Liver (tissue), 8 donors: ENCODE measurements at regions not wholly inside any gene's neighbourhood (a gene's known extent, or its start where the extent isn't known, plus 50 kb on each side); places are given as distances from the start of the nearest gene placed in this dataset.
"Not testable (repeated sequence)": the region's sequence is repeated elsewhere in the genome, so short reads cannot be mapped to it uniquely, and the experiment has no call there.

Source experiments
- DNase-seq: peaks from one replicate; pipeline ENCODE4 v3.0.0-alpha.2; 2017; ENCODE audit warnings: low spot score
- H3K27ac ChIP-seq, 2 donors: one replicate each; pipeline ENCODE4 v1.7.0; 2013; ENCODE audit warnings: inconsistent platforms in 2 of 2, low read length in 2 of 2, control low read depth in 1 of 2, low read depth in 1 of 2, mild to moderate bottlenecking in 1 of 2
- H3K27me3 ChIP-seq, 4 donors: one replicate each; pipeline versions ENCODE4 v1.6.1 to v1.7.0; 2013; ENCODE audit warnings: low read length in 3 of 4, inconsistent platforms in 1 of 4, mild to moderate bottlenecking in 1 of 4, moderate library complexity in 1 of 4; ENCODE audit not compliant: control insufficient read depth in 4 of 4, insufficient read depth in 4 of 4
- H3K36me3 ChIP-seq, 4 donors: one replicate each; pipeline versions ENCODE4 v1.6.1 to v1.7.0; 2013; ENCODE audit warnings: low read length in 3 of 4, mild to moderate bottlenecking in 3 of 4, low read depth in 1 of 4, moderate library complexity in 1 of 4; ENCODE audit not compliant: control insufficient read depth in 4 of 4, insufficient read depth in 3 of 4
- H3K4me1 ChIP-seq, 4 donors: one replicate each; pipeline versions ENCODE4 v1.6.1 to v1.7.0; 2013; ENCODE audit warnings: low read length in 3 of 4, mild to moderate bottlenecking in 3 of 4, moderate library complexity in 1 of 4; ENCODE audit not compliant: control insufficient read depth in 4 of 4, insufficient read depth in 4 of 4
- H3K4me3 ChIP-seq, 3 donors: one replicate each; pipeline versions ENCODE4 v1.6.1 to v1.7.0; 2013; ENCODE audit warnings: low read length in 3 of 3, control low read depth in 1 of 3, low read depth in 1 of 3, mild to moderate bottlenecking in 1 of 3
- H3K9ac ChIP-seq, 2 donors: one replicate each; pipeline ENCODE4 v1.7.0; 2013; ENCODE audit warnings: low read length in 2 of 2, mild to moderate bottlenecking in 2 of 2, moderate library complexity in 2 of 2, control low read depth in 1 of 2, low read depth in 1 of 2
- H3K9me3 ChIP-seq, 4 donors: one replicate each; pipeline versions ENCODE4 v1.6.1 to v1.7.0; 2013; ENCODE audit warnings: low read length in 3 of 4; ENCODE audit not compliant: control insufficient read depth in 4 of 4
- CTCF ChIP-seq: fragments of 150-350 bp; IDR thresholded peaks from 2 replicates; pipeline ENCODE4 v1.5.1; 2017; ENCODE audit warnings: improper control_type of control experiment, low read depth, low read length; ENCODE audit not compliant: missing input control
- FOXA1 ChIP-seq: IDR thresholded peaks from 2 replicates; pipeline ENCODE4 v1.6.1; 2016; ENCODE audit warnings: antibody characterized with exemption
- FOXA2 ChIP-seq: IDR thresholded peaks from 2 replicates; pipeline ENCODE4 v1.6.1; 2016; ENCODE audit warnings: antibody characterized with exemption
- GABPA ChIP-seq, 2 donors: IDR thresholded peaks in 1 of 2; conservative IDR thresholded peaks in 1 of 2; 2 replicates each; pipeline ENCODE4 v1.6.1; 2016; ENCODE audit warnings: antibody characterized with exemption in 2 of 2, mild to moderate bottlenecking in 1 of 2, moderate library complexity in 1 of 2
- HNF4A ChIP-seq, 2 donors: conservative IDR thresholded peaks; 2 replicates each; pipeline ENCODE4 v1.6.1; 2016; ENCODE audit warnings: antibody characterized with exemption in 2 of 2, mild to moderate bottlenecking in 2 of 2
- HNF4G ChIP-seq: IDR thresholded peaks from 2 replicates; pipeline ENCODE4 v1.6.1; 2016; ENCODE audit warnings: antibody characterized with exemption
- JUND ChIP-seq, 2 donors: IDR thresholded peaks; 2 replicates each; pipeline ENCODE4 v1.6.1; 2016; ENCODE audit warnings: antibody characterized with exemption in 2 of 2
- MAX ChIP-seq: IDR thresholded peaks from 2 replicates; pipeline ENCODE4 v1.6.1; 2016; ENCODE audit warnings: antibody characterized with exemption
- NR2F2 ChIP-seq: IDR thresholded peaks from 2 replicates; pipeline ENCODE4 v1.6.1; 2016; ENCODE audit warnings: antibody characterized with exemption
- RAD21 ChIP-seq, 2 donors: IDR thresholded peaks; 2 replicates each; pipeline ENCODE4 v1.6.1; 2016; ENCODE audit warnings: antibody characterized with exemption in 2 of 2, mild to moderate bottlenecking in 2 of 2
- REST ChIP-seq: IDR thresholded peaks from 2 replicates; pipeline ENCODE4 v1.6.1; 2016; ENCODE audit warnings: antibody characterized with exemption, mild to moderate bottlenecking
- RXRA ChIP-seq, 2 donors: IDR thresholded peaks; 2 replicates each; pipeline ENCODE4 v1.6.1; 2017 to 2018; ENCODE audit warnings: antibody characterized with exemption in 2 of 2, mild to moderate bottlenecking in 1 of 2
- SP1 ChIP-seq: IDR thresholded peaks from 2 replicates; pipeline ENCODE4 v1.6.1; 2018; ENCODE audit warnings: antibody characterized with exemption, mild to moderate bottlenecking
- TAF1 ChIP-seq: conservative IDR thresholded peaks from 2 replicates; pipeline ENCODE4 v1.6.1; 2016; ENCODE audit warnings: antibody characterized with exemption, mild to moderate bottlenecking
- YY1 ChIP-seq: IDR thresholded peaks from 2 replicates; pipeline ENCODE4 v1.6.1; 2016; ENCODE audit warnings: antibody characterized with exemption, mild to moderate bottlenecking
- ZBTB33 ChIP-seq: IDR thresholded peaks from 2 replicates; pipeline ENCODE4 v1.6.1; 2016; ENCODE audit warnings: antibody characterized with exemption
- WGBS: extraction: QIAGEN DNeasy Blood & Tissue Kit; methylation state at CpG from one replicate; pipeline ENCODE4 v1.1.7; 2013; 5-methylcytosine and 5-hydroxymethylcytosine counted together
- donor health status: healthy.
- donor health status: healthy.
- donor health status: healthy.
- donor health status: healthy.
- donor health status: healthy.

GRCh38 chr3:176839466-176839865 lies 357.8 kb downstream of the TBL1XR1 start (continued):
- TF ChIP-seq CTCF (no peak), HNF4G (no peak), NR2F2 (no peak), HNF4A (conservative IDR thresholded peaks at IDR 0.05) (no peak), YY1 (no peak), RAD21 (IDR thresholded peaks at IDR 0.05) (no peak), GABPA (IDR thresholded peaks at IDR 0.05 in 1 of 2, conservative IDR thresholded peaks at IDR 0.05 in 1 of 2) (no peak), FOXA2 (no peak), TAF1 (no peak), RXRA (IDR thresholded peaks at IDR 0.05) (no peak)

- H3K4me3 ChIP-seq, H3K27ac ChIP-seq, H3K9me3 ChIP-seq, H3K4me1 ChIP-seq, DNase-seq, H3K9ac ChIP-seq, H3K36me3 ChIP-seq, H3K27me3 ChIP-seq: not testable (repeated sequence)
- WGBS: 91% methylated on average over 15 of the region's 15 CpGs
Observed at GRCh38 chr3:176827244-176827643, 370.0 kb downstream of the TBL1XR1 start.

- WGBS: 29% methylated on average over 3 of the region's 3 CpGs
- Histone ChIP-seq H3K4me3 (no peak overlapping the region), H3K9me3 (no peaks in the 10 kb centered on the region), H3K27me3 (no peaks in the 10 kb centered on the region), H3K4me1 (no peaks in the 10 kb centered on the region), H3K27ac (no peak overlapping the region), H3K9ac (no peak overlapping the region), H3K36me3 (no peaks in the 10 kb centered on the region)
- DNase-seq: no peak
- no peak for TF ChIP-seq RAD21 (IDR thresholded peaks at IDR 0.05)
- no peak for TF ChIP-seq REST
- TF ChIP-seq ZBTB33: no peak
- no peak for TF ChIP-seq SP1
- no peak for TF ChIP-seq HNF4A (conservative IDR thresholded peaks at IDR 0.05)
- no peak for TF ChIP-seq GABPA (IDR thresholded peaks at IDR 0.05 in 1 of 2, conservative IDR thresholded peaks at IDR 0.05 in 1 of 2)
- TF ChIP-seq HNF4G: no peak
- no peak for TF ChIP-seq TAF1
- no peak for TF ChIP-seq FOXA1
- no peak for TF ChIP-seq NR2F2
- no peak for TF ChIP-seq RXRA (IDR thresholded peaks at IDR 0.05)
- TF ChIP-seq FOXA2: no peak
- TF ChIP-seq JUND (IDR thresholded peaks at IDR 0.05): no peak
- no peak for TF ChIP-seq CTCF
- TF ChIP-seq MAX: no peak
- no peak for TF ChIP-seq YY1
Observed at GRCh38 chr3:176824811-176825210, 372.5 kb downstream of the TBL1XR1 start.
